Uterus (tissue), 3 donors: ENCODE measurements at regions not wholly inside any gene's neighbourhood (a gene's known extent, or its start where the extent isn't known, plus 50 kb on each side); places are given as distances from the start of the nearest gene placed in this dataset.

Source experiments
- DNase-seq, 2 donors: peaks; one replicate each; pipeline ENCODE4 v3.0.0-alpha.2; 2019 to 2020
- H3K27ac ChIP-seq, 2 donors: fragments of 200-600 bp; sonication (generic); 1 replicate in 1 of 2; 2 replicates in 1 of 2; pipeline ENCODE4 v1.5.1; 2016 to 2018
- H3K27me3 ChIP-seq, 2 donors: fragments of 200-600 bp; sonication (generic); one replicate each; pipeline ENCODE4 v1.5.1; 2018 to 2019; ENCODE audit warnings: control low read depth in 1 of 2
- H3K36me3 ChIP-seq, 2 donors: fragments of 200-600 bp; sonication (generic); one replicate each; pipeline ENCODE4 v1.5.1; 2019; ENCODE audit warnings: control low read depth in 1 of 2
- H3K4me1 ChIP-seq, 2 donors: fragments of 200-600 bp; sonication (generic); one replicate each; pipeline ENCODE4 v1.5.1; 2018 to 2019; ENCODE audit warnings: control low read depth in 1 of 2
- H3K4me3 ChIP-seq, 2 donors: fragments of 200-600 bp; sonication (generic); 1 replicate in 1 of 2; 2 replicates in 1 of 2; pipeline ENCODE4 v1.5.1; 2018 to 2019; ENCODE audit warnings: mild to moderate bottlenecking in 1 of 2
- H3K9me3 ChIP-seq, 2 donors: fragments of 200-600 bp; sonication (generic); one replicate each; pipeline ENCODE4 v1.5.1; 2019; ENCODE audit warnings: control low read depth in 1 of 2
- POLR2A ChIP-seq, 2 donors: fragments of 450-650 bp; IDR thresholded peaks; one replicate each; pipeline ENCODE4 v1.6.1; 2016; ENCODE audit warnings: antibody characterized with exemption in 2 of 2, mild to moderate bottlenecking in 1 of 2, moderate library complexity in 1 of 2
- intact Hi-C: fragments of 100-400 bp; cut with DNase I; formaldehyde crosslinking; loops from one replicate; pipeline ENCODE4 v1.15.1; 2023; ENCODE audit warnings: low total_unique reads
- TF ChIP-seq, protein P1 (sequence below), 4 experiments: fragments of 200-600 bp in 2 of 4; fragments of 450-650 bp in 2 of 4; sonication (generic) in 2 of 4; IDR thresholded peaks; one replicate each; pipeline ENCODE4 v1.5.1; 2016 to 2019; ENCODE audit warnings: antibody characterized with exemption in 4 of 4, mild to moderate bottlenecking in 2 of 4, moderate library complexity in 1 of 4
- donor health status: DM: yes; HTN: yes; CAD: no.

DNA sequence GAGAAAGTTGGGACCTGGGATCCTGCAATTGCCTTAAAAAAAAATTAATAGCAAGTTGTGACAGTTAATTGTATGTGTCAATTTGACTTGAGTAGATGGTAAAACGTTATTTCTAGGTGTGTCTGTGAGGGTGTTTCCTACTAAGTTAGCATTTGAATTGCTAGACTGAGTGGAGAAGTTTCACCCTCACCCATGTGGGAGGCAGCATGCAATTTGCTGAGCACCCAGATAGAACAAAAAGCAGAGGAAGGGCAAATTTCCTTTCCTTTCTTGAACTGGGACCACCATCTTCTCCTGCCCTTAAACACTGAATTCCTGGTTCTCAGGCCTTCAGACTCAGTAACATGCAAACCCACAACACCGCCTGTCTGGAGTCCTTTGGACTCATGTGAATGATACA, 455.7 kb downstream of the GALR1 start:
- Histone ChIP-seq H3K27me3 (no peaks in the 10 kb centered on the region), H3K4me3 (no peak overlapping the region), H3K27ac (no peak overlapping the region), H3K4me1 (no peaks in the 10 kb centered on the region), H3K9me3 (no peaks in the 10 kb centered on the region), H3K36me3 (no peaks in the 10 kb centered on the region)
- no peak for DNase-seq
- intact Hi-C loops = no loop called here
- no peak for TF ChIP-seq POLR2A (IDR thresholded peaks at IDR 0.05)
- TF ChIP-seq, protein P1, sequence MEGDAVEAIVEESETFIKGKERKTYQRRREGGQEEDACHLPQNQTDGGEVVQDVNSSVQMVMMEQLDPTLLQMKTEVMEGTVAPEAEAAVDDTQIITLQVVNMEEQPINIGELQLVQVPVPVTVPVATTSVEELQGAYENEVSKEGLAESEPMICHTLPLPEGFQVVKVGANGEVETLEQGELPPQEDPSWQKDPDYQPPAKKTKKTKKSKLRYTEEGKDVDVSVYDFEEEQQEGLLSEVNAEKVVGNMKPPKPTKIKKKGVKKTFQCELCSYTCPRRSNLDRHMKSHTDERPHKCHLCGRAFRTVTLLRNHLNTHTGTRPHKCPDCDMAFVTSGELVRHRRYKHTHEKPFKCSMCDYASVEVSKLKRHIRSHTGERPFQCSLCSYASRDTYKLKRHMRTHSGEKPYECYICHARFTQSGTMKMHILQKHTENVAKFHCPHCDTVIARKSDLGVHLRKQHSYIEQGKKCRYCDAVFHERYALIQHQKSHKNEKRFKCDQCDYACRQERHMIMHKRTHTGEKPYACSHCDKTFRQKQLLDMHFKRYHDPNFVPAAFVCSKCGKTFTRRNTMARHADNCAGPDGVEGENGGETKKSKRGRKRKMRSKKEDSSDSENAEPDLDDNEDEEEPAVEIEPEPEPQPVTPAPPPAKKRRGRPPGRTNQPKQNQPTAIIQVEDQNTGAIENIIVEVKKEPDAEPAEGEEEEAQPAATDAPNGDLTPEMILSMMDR (IDR thresholded peaks at IDR 0.05) = no peak

DNA sequence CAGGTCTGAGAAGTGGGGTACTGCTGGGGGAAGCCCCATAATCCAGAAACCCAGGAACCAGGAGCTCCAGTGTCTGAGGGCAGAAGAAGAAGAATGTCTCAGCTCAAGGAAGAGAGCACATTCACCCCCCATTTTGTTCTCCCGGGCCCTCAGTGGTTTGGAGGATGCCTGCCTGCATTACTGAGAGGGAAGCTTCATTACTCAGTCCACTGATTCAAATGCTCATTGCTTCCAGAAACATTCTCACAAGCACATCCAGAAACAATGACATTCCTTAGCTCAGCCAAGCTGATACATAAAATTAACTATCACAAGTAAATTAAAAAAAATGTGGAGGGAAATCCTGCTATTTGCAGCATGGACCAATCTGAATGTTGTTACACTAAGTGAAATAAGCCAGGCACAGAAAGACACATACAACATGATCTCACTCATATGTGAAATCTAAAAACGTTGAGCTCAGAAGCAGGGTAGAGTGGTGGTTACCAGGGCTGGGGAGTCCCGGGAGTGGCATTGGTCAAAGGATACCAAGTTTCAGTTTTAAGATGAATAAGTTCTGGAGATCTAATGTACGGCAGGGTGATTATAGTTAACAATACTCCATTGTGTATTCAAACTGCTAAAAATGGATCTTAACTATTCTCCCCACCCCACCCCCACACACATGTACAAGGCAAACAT, 459.3 kb downstream of the GALR1 start:
- DNase-seq = no peak
- Histone ChIP-seq H3K9me3 (no peaks in the 10 kb centered on the region), H3K4me3 (no peak overlapping the region), H3K27ac (no peak overlapping the region), H3K27me3 (no peaks in the 10 kb centered on the region), H3K36me3 (no peaks in the 10 kb centered on the region), H3K4me1 (no peaks in the 10 kb centered on the region)
- no peak for TF ChIP-seq POLR2A (IDR thresholded peaks at IDR 0.05)
- intact Hi-C loops = no loop called here

DNA sequence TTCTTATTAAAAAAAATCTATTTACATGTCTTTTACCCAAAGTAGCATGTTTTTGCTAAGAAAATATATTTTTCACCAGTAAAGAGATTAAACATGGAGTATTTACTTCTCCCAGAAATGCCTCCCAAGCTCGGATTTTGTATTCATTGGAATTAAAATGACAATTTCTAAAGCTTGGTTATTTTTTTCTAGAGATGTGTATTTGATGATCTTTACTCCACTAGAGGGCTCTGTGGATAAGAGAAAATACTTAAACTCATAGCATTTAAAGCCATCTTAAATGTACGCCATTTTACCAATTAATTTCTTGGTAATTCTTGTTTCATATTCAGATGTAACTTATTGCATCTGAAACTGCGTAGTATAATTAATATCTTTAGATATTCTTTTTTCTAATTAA, 461.4 kb downstream of the GALR1 start:
- no peak for DNase-seq
- Histone ChIP-seq H3K9me3 (no peaks in the 10 kb centered on the region), H3K4me3 (no peak overlapping the region), H3K27ac (no peak overlapping the region), H3K36me3 (no peaks in the 10 kb centered on the region), H3K4me1 (no peaks in the 10 kb centered on the region), H3K27me3 (no peaks in the 10 kb centered on the region)
- no peak for TF ChIP-seq POLR2A (IDR thresholded peaks at IDR 0.05)
- TF ChIP-seq, protein P1 (IDR thresholded peaks at IDR 0.05) = no peak
- intact Hi-C loops = no loop called here

DNA sequence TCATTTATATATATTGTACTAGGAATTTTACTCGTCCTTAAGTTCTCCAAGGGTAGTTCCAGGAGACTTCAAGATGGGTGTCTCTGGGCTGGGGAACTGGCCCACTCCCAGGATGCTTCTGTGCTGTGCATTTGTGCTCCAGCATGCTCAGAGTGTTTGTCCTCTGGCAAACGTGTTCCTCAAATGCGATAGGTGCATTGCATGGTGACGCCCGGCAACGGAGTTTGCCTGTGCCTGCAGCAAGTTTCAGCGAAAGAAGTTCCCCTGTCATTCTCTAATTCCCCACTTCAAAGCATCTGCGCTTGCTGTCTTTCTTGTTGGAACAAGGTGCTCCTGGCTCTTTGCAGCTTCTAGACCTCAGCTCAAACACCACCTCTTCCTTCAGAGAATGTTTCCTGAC, 465.1 kb downstream of the GALR1 start:
- H3K9me3 ChIP-seq = no peaks in the 10 kb centered on the region
- no peaks in the 10 kb centered on the region for H3K36me3 ChIP-seq
- no peaks in the 10 kb centered on the region for H3K4me1 ChIP-seq
- H3K27ac ChIP-seq = no peak overlapping the region
- DNase-seq = no peak
- no peaks in the 10 kb centered on the region for H3K27me3 ChIP-seq
- TF ChIP-seq POLR2A (IDR thresholded peaks at IDR 0.05) = no peak
- TF ChIP-seq, protein P1 (IDR thresholded peaks at IDR 0.05) = no peak
- H3K4me3 ChIP-seq = no peak overlapping the region
- intact Hi-C loops = no loop called here

DNA sequence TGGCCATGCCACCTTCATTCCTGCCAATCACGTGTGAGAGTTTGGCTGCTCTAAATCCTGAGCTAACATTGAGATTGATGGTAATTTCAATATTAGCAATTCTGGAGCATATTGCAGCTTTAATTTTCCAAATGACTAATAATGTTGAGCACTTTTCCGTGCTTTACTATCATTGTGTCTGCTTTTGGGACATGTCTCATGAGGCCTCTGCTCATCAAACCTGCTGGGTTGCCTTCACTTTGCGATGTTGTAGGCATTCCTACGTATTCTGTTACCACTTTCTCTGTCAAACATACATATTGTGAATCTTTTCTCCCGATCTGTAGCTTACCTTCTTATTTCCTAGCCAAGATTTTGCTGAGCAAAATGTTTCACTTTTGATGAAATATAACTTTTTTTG, 466.6 kb downstream of the GALR1 start:
- Histone ChIP-seq H3K27ac (no peak overlapping the region), H3K36me3 (no peaks in the 10 kb centered on the region), H3K4me1 (no peaks in the 10 kb centered on the region), H3K27me3 (no peaks in the 10 kb centered on the region), H3K4me3 (no peak overlapping the region), H3K9me3 (no peaks in the 10 kb centered on the region)
- no peak for DNase-seq
- intact Hi-C loops = no loop called here
- TF ChIP-seq POLR2A (IDR thresholded peaks at IDR 0.05) = no peak
- TF ChIP-seq, protein P1 (IDR thresholded peaks at IDR 0.05) = no peak
